ENCODE measurements at regions not wholly inside any gene's neighbourhood (a gene's known extent, or its start where the extent isn't known, plus 50 kb on each side); places are given as distances from the start of the nearest gene placed in this dataset.

- ChIA-PET CTCF (ENCODE audit: partially characterized antibody) (interaction anchor here (1.0 to 1.7 kb wide), 2 partner anchors 12 to 366 kb away, joined by 4 to 5 read pairs; no protein-coding TSS in a partner anchor), POLR2A (ENCODE audit: partially characterized antibody) (no interaction called here)
- H3K27ac Mint-ChIP-seq, result no peak overlapping the region
- H3K27me3 Mint-ChIP-seq, result peaks cover 16 to 25% of the 10 kb centered on the region in 2 donors
- Histone ChIP-seq H3K9me3 (ENCODE audit: control insufficient read depth in 1 of 2, low read length in 2 of 2) (peaks cover 0 to 11% of the 10 kb centered on the region in 2 donors), H3K36me3 (ENCODE audit: insufficient read depth, low read length) (no peaks in the 10 kb centered on the region), H3K4me3 (ENCODE audit: low read length in 2 of 2) (no peak overlapping the region), H3K4me1 (ENCODE audit: insufficient read depth, low read length) (no peaks in the 10 kb centered on the region), H3K27ac (ENCODE audit: low read depth, low read length) (no peak overlapping the region), H3K27me3 (ENCODE audit: insufficient read depth, low read length) (no peaks in the 10 kb centered on the region)
- no peak overlapping the region for H3K4me3 Mint-ChIP-seq
- peaks cover 11 to 13% of the 10 kb centered on the region in 2 donors for H3K36me3 Mint-ChIP-seq
- peaks cover 0 to 43% (median 35%) of the 10 kb centered on the region in 8 donors for H3K9me3 Mint-ChIP-seq
- no peaks in the 10 kb centered on the region for H3K4me1 Mint-ChIP-seq
- intact Hi-C loops (cut with micrococcal nuclease), result no loop called here
- no peak for DNase-seq
These were observed 130.4 kb downstream of the ESM1 start for GRCh38 chr5:54854883-54855581.

GRCh38 chr5:54852007-54852406 lies 133.4 kb downstream of the ESM1 start:
- H3K4me1 ChIP-seq (ENCODE audit: insufficient read depth, low read length), result no peaks in the 10 kb centered on the region
- peaks cover 0 to 14% (median 6%) of the 10 kb centered on the region in 8 donors for H3K9me3 Mint-ChIP-seq
- no peak overlapping the region for H3K4me3 ChIP-seq (ENCODE audit: low read length in 2 of 2)
- H3K27ac ChIP-seq (ENCODE audit: low read depth, low read length), result no peak overlapping the region
- intact Hi-C loops (cut with micrococcal nuclease), result no loop called here
- DNase-seq, result no peak
- H3K27ac Mint-ChIP-seq, result no peak overlapping the region
- no peaks in the 10 kb centered on the region for H3K9me3 ChIP-seq (ENCODE audit: control insufficient read depth in 1 of 2, low read length in 2 of 2)
- H3K4me1 Mint-ChIP-seq, result no peaks in the 10 kb centered on the region
- peaks cover 10 to 28% of the 10 kb centered on the region in 2 donors for H3K27me3 Mint-ChIP-seq
- no peaks in the 10 kb centered on the region for H3K36me3 ChIP-seq (ENCODE audit: insufficient read depth, low read length)
- POLR2A ChIA-PET (ENCODE audit: partially characterized antibody), result no interaction called here
- no peak overlapping the region for H3K4me3 Mint-ChIP-seq
- CTCF ChIA-PET (ENCODE audit: partially characterized antibody), result interaction anchor here (6.6 kb wide), 1 partner anchor 15 kb away, joined by 39 read pairs; no protein-coding TSS in a partner anchor
- H3K36me3 Mint-ChIP-seq, result peaks cover 3 to 7% of the 10 kb centered on the region in 2 donors
- H3K27me3 ChIP-seq (ENCODE audit: insufficient read depth, low read length), result no peaks in the 10 kb centered on the region

- CTCF ChIA-PET (ENCODE audit: partially characterized antibody), result interaction anchor here (1.7 to 6.6 kb wide), 2 partner anchors 15 to 335 kb away, joined by 4 to 39 read pairs; no protein-coding TSS in a partner anchor
- intact Hi-C loops (cut with micrococcal nuclease), result no loop called here
- H3K27me3 ChIP-seq (ENCODE audit: insufficient read depth, low read length), result no peaks in the 10 kb centered on the region
- H3K4me1 ChIP-seq (ENCODE audit: insufficient read depth, low read length), result no peaks in the 10 kb centered on the region
- H3K9me3 ChIP-seq (ENCODE audit: control insufficient read depth in 1 of 2, low read length in 2 of 2), result no peaks in the 10 kb centered on the region
- Mint-ChIP-seq H3K9me3 (peaks cover 0 to 10% (median 3%) of the 10 kb centered on the region in 8 donors), H3K4me3 (no peak overlapping the region), H3K27ac (peak overlapping the region in 1 of 7 donors; percentile 54), H3K36me3 (peaks cover 3 to 7% of the 10 kb centered on the region in 2 donors), H3K27me3 (peaks cover 10 to 28% of the 10 kb centered on the region in 2 donors), H3K4me1 (no peaks in the 10 kb centered on the region)
- no peak overlapping the region for H3K27ac ChIP-seq (ENCODE audit: low read depth, low read length)
- no peak for DNase-seq
- POLR2A ChIA-PET (ENCODE audit: partially characterized antibody), result no interaction called here
- H3K4me3 ChIP-seq (ENCODE audit: low read length in 2 of 2), result no peak overlapping the region
- H3K36me3 ChIP-seq (ENCODE audit: insufficient read depth, low read length), result no peaks in the 10 kb centered on the region
These were observed 133.9 kb downstream of the ESM1 start for GRCh38 chr5:54851449-54851848.

GRCh38 chr5:54848581-54848980 lies 136.8 kb downstream of the ESM1 start:
- Histone ChIP-seq H3K27me3 (ENCODE audit: insufficient read depth, low read length) (no peaks in the 10 kb centered on the region), H3K9me3 (ENCODE audit: control insufficient read depth in 1 of 2, low read length in 2 of 2) (no peaks in the 10 kb centered on the region), H3K4me3 (ENCODE audit: low read length in 2 of 2) (no peak overlapping the region), H3K4me1 (ENCODE audit: insufficient read depth, low read length) (no peaks in the 10 kb centered on the region), H3K27ac (ENCODE audit: low read depth, low read length) (no peak overlapping the region), H3K36me3 (ENCODE audit: insufficient read depth, low read length) (no peaks in the 10 kb centered on the region)
- intact Hi-C loops (cut with micrococcal nuclease), result loop anchor here (10.0 kb wide), 2 partner anchors 104 to 204 kb away; no protein-coding TSS in a partner anchor
- DNase-seq, result no peak
- no peak overlapping the region for H3K27ac Mint-ChIP-seq
- no peaks in the 10 kb centered on the region for H3K9me3 Mint-ChIP-seq
- H3K4me3 Mint-ChIP-seq, result no peak overlapping the region
- H3K36me3 Mint-ChIP-seq, result no peaks in the 10 kb centered on the region
- H3K4me1 Mint-ChIP-seq, result peaks cover 0 to 4% (median 2%) of the 10 kb centered on the region in 4 donors
- CTCF ChIA-PET (ENCODE audit: partially characterized antibody), result interaction anchor here (1.1 to 6.6 kb wide), 5 partner anchors 10 to 360 kb away, joined by 3 to 39 read pairs (median 4); partner anchors contain the start of gene SNX18
- POLR2A ChIA-PET (ENCODE audit: partially characterized antibody), result interaction anchor here (1.1 kb wide), 1 partner anchor 330 kb away, joined by 3 read pairs; no protein-coding TSS in a partner anchor
- peaks cover 1 to 16% of the 10 kb centered on the region in 2 donors for H3K27me3 Mint-ChIP-seq

- H3K27ac ChIP-seq (ENCODE audit: low read depth, low read length), result no peak overlapping the region
- peaks cover 0 to 4% (median 2%) of the 10 kb centered on the region in 4 donors for H3K4me1 Mint-ChIP-seq
- intact Hi-C loops (cut with micrococcal nuclease), result loop anchor here (1.0 to 10.0 kb wide), 6 partner anchors 22 to 535 kb away; partner anchors contain the start of genes ARL15 and SNX18
- no peaks in the 10 kb centered on the region for H3K9me3 Mint-ChIP-seq
- ChIA-PET POLR2A (ENCODE audit: partially characterized antibody) (interaction anchor here (0.9 to 4.1 kb wide), 7 partner anchors 89 to 328 kb away, joined by 3 to 74 read pairs (median 4); partner anchors contain the start of gene SNX18), CTCF (ENCODE audit: partially characterized antibody) (interaction anchor here (0.8 to 4.6 kb wide), 34 partner anchors 11 to 357 kb away, joined by 3 to 181 read pairs (median 5); partner anchors contain the start of gene SNX18)
- no peaks in the 10 kb centered on the region for H3K9me3 ChIP-seq (ENCODE audit: control insufficient read depth in 1 of 2, low read length in 2 of 2)
- H3K36me3 Mint-ChIP-seq, result no peaks in the 10 kb centered on the region
- no peak overlapping the region for H3K4me3 ChIP-seq (ENCODE audit: low read length in 2 of 2)
- DNase-seq, result no peak
- H3K4me3 Mint-ChIP-seq, result no peak overlapping the region
- no peak overlapping the region for H3K27ac Mint-ChIP-seq
- no peaks in the 10 kb centered on the region for H3K27me3 ChIP-seq (ENCODE audit: insufficient read depth, low read length)
- no peaks in the 10 kb centered on the region for H3K4me1 ChIP-seq (ENCODE audit: insufficient read depth, low read length)
- no peaks in the 10 kb centered on the region for H3K36me3 ChIP-seq (ENCODE audit: insufficient read depth, low read length)
- peaks cover 0 to 9% of the 10 kb centered on the region in 2 donors for H3K27me3 Mint-ChIP-seq
These were observed 139.8 kb downstream of the ESM1 start for GRCh38 chr5:54845567-54845941.

GRCh38 chr5:54844905-54845566 lies 140.4 kb downstream of the ESM1 start:
- peak in 4 of 5 donors; percentile 54 to 63 (median 56) for DNase-seq

More at GRCh38 chr5:54844905-54845566, 140.4 kb downstream of the ESM1 start:
- Histone ChIP-seq H3K4me1 (ENCODE audit: insufficient read depth, low read length) (no peaks in the 10 kb centered on the region), H3K27ac (ENCODE audit: low read depth, low read length) (no peak overlapping the region), H3K36me3 (ENCODE audit: insufficient read depth, low read length) (no peaks in the 10 kb centered on the region), H3K4me3 (ENCODE audit: low read length in 2 of 2) (no peak overlapping the region), H3K9me3 (ENCODE audit: control insufficient read depth in 1 of 2, low read length in 2 of 2) (no peaks in the 10 kb centered on the region), H3K27me3 (ENCODE audit: insufficient read depth, low read length) (no peaks in the 10 kb centered on the region)
- intact Hi-C loops (cut with micrococcal nuclease), result loop anchor here (1.0 to 10.0 kb wide), 6 partner anchors 22 to 534 kb away; partner anchors contain the start of genes ARL15 and SNX18
- H3K36me3 Mint-ChIP-seq, result no peaks in the 10 kb centered on the region
- H3K4me1 Mint-ChIP-seq, result peaks cover 0 to 4% (median 2%) of the 10 kb centered on the region in 4 donors
- no peaks in the 10 kb centered on the region for H3K9me3 Mint-ChIP-seq
- POLR2A ChIA-PET (ENCODE audit: partially characterized antibody), result interaction anchor here (0.8 to 4.1 kb wide), 11 partner anchors 19 to 328 kb away, joined by 3 to 74 read pairs (median 4); partner anchors contain the start of gene SNX18
- H3K27me3 Mint-ChIP-seq, result peaks cover 0 to 9% of the 10 kb centered on the region in 2 donors
- CTCF ChIA-PET (ENCODE audit: partially characterized antibody), result interaction anchor here (0.7 to 4.6 kb wide), 47 partner anchors 11 to 356 kb away, joined by 3 to 181 read pairs (median 5); partner anchors contain the start of gene SNX18
- H3K4me3 Mint-ChIP-seq, result peak overlapping the region in 5 of 8 donors; percentile 9 to 68 (median 49)
- peak overlapping the region in 2 of 7 donors; percentile 12 to 26 for H3K27ac Mint-ChIP-seq
